H1 (cell line): ENCODE measurements at regions not wholly inside any gene's neighbourhood (a gene's known extent, or its start where the extent isn't known, plus 50 kb on each side); places are given as distances from the start of the nearest gene placed in this dataset.

ENCODE experiments used
- CTCF ChIA-PET: fragments of 300-600 bp; sonication (Branson Sonifier 250); formaldehyde crosslinking; loops from one replicate; lab custom pipeline; 2021; ENCODE audit not compliant: partially characterized antibody; lab: Charles Lee
- POLR2A ChIA-PET: fragments of 300-600 bp; sonication (Branson Sonifier 250); formaldehyde crosslinking; loops from one replicate; lab custom pipeline; 2021; ENCODE audit warnings: inconsistent platforms; ENCODE audit not compliant: partially characterized antibody; lab: Charles Lee
- DNase-seq, 2 experiments: peaks; one replicate each; pipeline versions ENCODE4 v3.0.0 to v3.0.0-alpha.2; 2010 to 2022; ENCODE audit warnings: low spot score in 2 of 2, low read depth in 1 of 2, mixed read lengths in 1 of 2
- FAIRE-seq: peaks from 2 replicates; lab custom pipeline; 2011; peaks lifted over from hg19 to GRCh38; lab: Jason Lieb, UNC
- H2AFZ ChIP-seq: 2 replicates; pipeline ENCODE4 v1.8.1; 2012; ENCODE audit warnings: low read length, inconsistent platforms
- H2AK5ac ChIP-seq: 2 replicates; pipeline ENCODE4 v1.6.1; 2013; ENCODE audit warnings: low read depth, low read length
- H2BK120ac ChIP-seq: replicated peaks from 2 replicates; pipeline ENCODE3; 2013; ENCODE audit warnings: low read depth, low read length, inconsistent platforms
- H2BK12ac ChIP-seq: 2 replicates; pipeline ENCODE4 v1.6.1; 2013; ENCODE audit warnings: low read depth, low read length
- H2BK15ac ChIP-seq: 2 replicates; pipeline ENCODE4 v1.6.1; 2013; ENCODE audit warnings: low read length
- H2BK20ac ChIP-seq: 2 replicates; pipeline ENCODE4 v1.6.1; 2013; ENCODE audit warnings: low read length
- H2BK5ac ChIP-seq: 2 replicates; pipeline ENCODE4 v1.6.1; 2013; ENCODE audit warnings: low read depth, low read length
- H3K14ac ChIP-seq: 2 replicates; pipeline ENCODE4 v1.6.1; 2013; ENCODE audit warnings: inconsistent platforms; ENCODE audit not compliant: insufficient read length
- H3K18ac ChIP-seq: 2 replicates; pipeline ENCODE4 v1.6.1; 2013; ENCODE audit warnings: low read length; ENCODE audit errors: extremely low read depth
- H3K23ac ChIP-seq: 2 replicates; pipeline ENCODE4 v1.6.1; 2013; ENCODE audit warnings: inconsistent platforms; ENCODE audit not compliant: insufficient read length
- H3K23me2 ChIP-seq: 2 replicates; pipeline ENCODE4 v1.6.1; 2013; ENCODE audit warnings: low read depth, low read length
- H3K27ac ChIP-seq: 2 replicates; pipeline ENCODE4 v1.6.1; 2011; ENCODE audit warnings: low read depth, low read length, inconsistent platforms
- H3K27me3 ChIP-seq, 4 experiments: replicated peaks in 1 of 4; 1 replicate in 1 of 4; 2 replicates in 3 of 4; pipeline versions ENCODE4 v1.6.1 to v1.8.1; 2011 to 2013; ENCODE audit warnings: low read length in 3 of 4, mild to moderate bottlenecking in 3 of 4, inconsistent platforms in 2 of 4, mixed read lengths in 2 of 4, moderate library complexity in 1 of 4; ENCODE audit not compliant: control insufficient read depth in 3 of 4, insufficient read depth in 3 of 4; ENCODE audit errors: extremely low read depth in 1 of 4
- H3K36me3 ChIP-seq, 4 experiments: 2 replicates each; pipeline versions ENCODE4 v1.6.1 to v1.8.1; 2011 to 2013; ENCODE audit warnings: mild to moderate bottlenecking in 4 of 4, low read length in 3 of 4, moderate library complexity in 2 of 4, control low read depth in 1 of 4, inconsistent platforms in 1 of 4; ENCODE audit not compliant: insufficient read depth in 4 of 4, control insufficient read depth in 2 of 4
- H3K4ac ChIP-seq: replicated peaks from 2 replicates; pipeline ENCODE3; 2013; ENCODE audit warnings: low read length, low read depth, mixed read lengths, inconsistent platforms; ENCODE audit not compliant: insufficient read length
- H3K4me1 ChIP-seq, 4 experiments: replicated peaks in 1 of 4; 1 replicate in 1 of 4; 2 replicates in 3 of 4; pipeline versions ENCODE4 v1.6.1 to v1.8.1; 2011 to 2013; ENCODE audit warnings: low read length in 3 of 4, inconsistent platforms in 2 of 4, mixed read lengths in 1 of 4; ENCODE audit not compliant: insufficient read depth in 4 of 4, control insufficient read depth in 3 of 4
- H3K4me2 ChIP-seq, 2 experiments: 2 replicates each; pipeline versions ENCODE4 v1.6.1 to v1.8.1; 2011 to 2013; ENCODE audit warnings: low read depth in 2 of 2, low read length in 2 of 2, control low read depth in 1 of 2, inconsistent platforms in 1 of 2, mild to moderate bottlenecking in 1 of 2; ENCODE audit not compliant: insufficient read depth in 1 of 2
- H3K4me3 ChIP-seq, 4 experiments: fragments of 200-600, 300-600 bp in 1 of 4; sonication (generic), shearing (Covaris generic), sonication (Bioruptor Twin) in 1 of 4; 2 replicates each; pipeline versions ENCODE4 v1.5.1 to v1.8.1; 2011 to 2016; ENCODE audit warnings: low read length in 4 of 4, low read depth in 3 of 4, control low read depth in 2 of 4, inconsistent platforms in 2 of 4, mild to moderate bottlenecking in 2 of 4, mixed read lengths in 1 of 4, moderate library complexity in 1 of 4; ENCODE audit not compliant: insufficient read depth in 2 of 4; ENCODE audit errors: extremely low read depth in 1 of 4
- H3K56ac ChIP-seq: replicated peaks from 2 replicates; pipeline ENCODE3; 2013; ENCODE audit warnings: low read depth, mild to moderate bottlenecking, mixed read lengths, low read length, inconsistent platforms; ENCODE audit not compliant: insufficient read length
- H3K79me1 ChIP-seq: 2 replicates; pipeline ENCODE4 v1.6.1; 2013; ENCODE audit warnings: low read depth, low read length, control low read depth
- H3K79me2 ChIP-seq, 2 experiments: 2 replicates each; pipeline versions ENCODE4 v1.6.1 to v1.8.1; 2012 to 2013; ENCODE audit warnings: low read length in 2 of 2, mild to moderate bottlenecking in 2 of 2, inconsistent platforms in 1 of 2; ENCODE audit not compliant: insufficient read depth in 2 of 2, control insufficient read depth in 1 of 2
- H3K9ac ChIP-seq, 4 experiments: replicated peaks in 1 of 4; 1 replicate in 1 of 4; 2 replicates in 3 of 4; pipeline versions ENCODE4 v1.6.1 to v1.8.1; 2011 to 2013; ENCODE audit warnings: low read depth in 3 of 4, low read length in 3 of 4, control low read depth in 2 of 4, mild to moderate bottlenecking in 2 of 4, moderate library complexity in 2 of 4, inconsistent platforms in 1 of 4; ENCODE audit errors: extremely low read depth in 1 of 4
- H3K9me3 ChIP-seq, 2 experiments: 2 replicates each; pipeline versions ENCODE4 v1.6.1 to v1.8.1; 2012 to 2013; ENCODE audit warnings: mild to moderate bottlenecking in 2 of 2, moderate library complexity in 2 of 2, control low read depth in 1 of 2, inconsistent platforms in 1 of 2, low read depth in 1 of 2, low read length in 1 of 2, mixed read lengths in 1 of 2; ENCODE audit not compliant: insufficient read depth in 2 of 2
- H4K20me1 ChIP-seq, 2 experiments: replicated peaks in 1 of 2; 2 replicates each; pipeline versions ENCODE3 to v1.8.1; 2011 to 2013; ENCODE audit warnings: inconsistent platforms in 2 of 2, low read length in 2 of 2, mild to moderate bottlenecking in 1 of 2; ENCODE audit not compliant: insufficient read depth in 2 of 2, control insufficient read depth in 1 of 2
- H4K5ac ChIP-seq: 2 replicates; pipeline ENCODE4 v1.6.1; 2013; ENCODE audit warnings: low read length, low read depth, mixed read lengths, inconsistent platforms; ENCODE audit not compliant: insufficient read length
- H4K8ac ChIP-seq: 2 replicates; pipeline ENCODE4 v1.8.0; 2013; ENCODE audit warnings: mild to moderate bottlenecking, moderate library complexity, low read length, inconsistent platforms; ENCODE audit not compliant: insufficient read depth; ENCODE audit errors: extremely low read depth
- H4K91ac ChIP-seq: replicated peaks from 2 replicates; pipeline ENCODE3; 2013; ENCODE audit warnings: low read length, mixed read lengths, inconsistent platforms; ENCODE audit not compliant: insufficient read length
- CHD1 ChIP-seq: IDR thresholded peaks from 2 replicates; pipeline ENCODE4 v1.6.1; 2012; ENCODE audit warnings: low read depth, low read length, improper control_type of control experiment
- E2F6 ChIP-seq: IDR thresholded peaks from 2 replicates; pipeline ENCODE4 v1.6.1; 2012; ENCODE audit warnings: inconsistent platforms
- SIN3A ChIP-seq, 2 experiments: IDR thresholded peaks in 1 of 2; conservative IDR thresholded peaks in 1 of 2; 2 replicates each; pipeline ENCODE4 v1.6.1; 2011 to 2012; ENCODE audit warnings: low read length in 2 of 2, improper control_type of control experiment in 1 of 2, low read depth in 1 of 2, mild to moderate bottlenecking in 1 of 2
- SRF ChIP-seq: IDR thresholded peaks from 2 replicates; pipeline ENCODE4 v1.6.1; 2011; ENCODE audit warnings: mild to moderate bottlenecking, low read depth, low read length, moderate library complexity
- TCF12 ChIP-seq: IDR thresholded peaks from 2 replicates; pipeline ENCODE4 v1.6.1; 2011; ENCODE audit warnings: low read depth, mild to moderate bottlenecking, low read length
- WGBS, 2 experiments: shearing (Covaris generic) in 1 of 2; methylation state at CpG; one replicate each; pipeline versions ENCODE4 v1.1.6 to v1.1.7; 2013 to 2015; ENCODE audit warnings: low lambda C conversion rate in 2 of 2, mixed read lengths in 2 of 2, inconsistent platforms in 1 of 2, low coverage in 1 of 2, missing lambda C conversion rate in 1 of 2; ENCODE audit not compliant: insufficient replicate concordance in 2 of 2, insufficient coverage in 1 of 2, insufficient read length in 1 of 2; ENCODE audit errors: extremely low coverage in 1 of 2, missing lambda C conversion rate in 1 of 2; 5-methylcytosine and 5-hydroxymethylcytosine counted together

GRCh38 chr2:120849278-120849677, 113.6 kb downstream of the GLI2 start:
- H3K9ac ChIP-seq = no peak overlapping the region
- H3K4ac ChIP-seq = no peak overlapping the region
- H4K5ac ChIP-seq = no peak overlapping the region
- no peak overlapping the region for H2BK120ac ChIP-seq
- H3K56ac ChIP-seq = no peak overlapping the region
- no peak overlapping the region for H3K23ac ChIP-seq
- H3K27ac ChIP-seq = no peak overlapping the region
- H3K79me2 ChIP-seq = peaks cover 0 to 24% of the 10 kb centered on the region in 2 experiments; a peak in 2 of 4 replicates
- POLR2A ChIA-PET = interaction anchor here (1.1 to 1.2 kb wide), 2 partner anchors 13 to 21 kb away, joined by 3 read pairs; no protein-coding TSS in a partner anchor
- no peak overlapping the region for H3K4me3 ChIP-seq
- no peak overlapping the region for H2BK20ac ChIP-seq
- FAIRE-seq (no peak), DNase-seq (no peak)
- H3K18ac ChIP-seq = no peak overlapping the region
- H3K27me3 ChIP-seq = no peaks in the 10 kb centered on the region
- H2BK15ac ChIP-seq = no peak overlapping the region
- no peaks in the 10 kb centered on the region for H3K36me3 ChIP-seq
- CTCF ChIA-PET = interaction anchor here (0.8 to 2.0 kb wide), 2 partner anchors 34 to 150 kb away, joined by 3 to 9 read pairs; no protein-coding TSS in a partner anchor
- H2BK12ac ChIP-seq = no peak overlapping the region
- H3K4me1 ChIP-seq = peaks cover 0 to 2% (median 0%) of the 10 kb centered on the region in 4 experiments; a peak in 1 of 7 replicates
- H3K4me2 ChIP-seq = no peak overlapping the region; a peak in 1 of 4 replicates
- peaks cover 17% of the 10 kb centered on the region for H3K79me1 ChIP-seq
- no peaks in the 10 kb centered on the region for H3K9me3 ChIP-seq
- peaks cover 14 to 21% of the 10 kb centered on the region in 2 experiments for H4K20me1 ChIP-seq
- H3K23me2 ChIP-seq = 0 out of 2 replicates have a peak, but pooled peaks cover 1% of the 10 kb centered on the region
- WGBS, 2 experiments = 84% methylated on average over 2 of the region's 2 CpGs; no CpG with 5 or more reads in 1 of the 2 experiments
- no peak overlapping the region for H3K14ac ChIP-seq
- H4K8ac ChIP-seq = no peak overlapping the region
- no peak overlapping the region for H2BK5ac ChIP-seq
- no peak overlapping the region for H4K91ac ChIP-seq
- H2AFZ ChIP-seq = no peak overlapping the region
- H2AK5ac ChIP-seq = no peak overlapping the region
- TF ChIP-seq SIN3A (conservative IDR thresholded peaks at IDR 0.05 in 1 of 2, IDR thresholded peaks at IDR 0.05 in 1 of 2; ENCODE audit: low read depth in 1 of 2, low read length in 2 of 2) (no peak), CHD1 (no peak), SRF (no peak), E2F6 (no peak), TCF12 (no peak)
